ENCODE measurements at regions not wholly inside any gene's neighbourhood (a gene's known extent, or its start where the extent isn't known, plus 50 kb on each side); places are given as distances from the start of the nearest gene placed in this dataset.
"Not testable (repeated sequence)": the region's sequence is repeated elsewhere in the genome, so short reads cannot be mapped to it uniquely, and the experiment has no call there.

DNA sequence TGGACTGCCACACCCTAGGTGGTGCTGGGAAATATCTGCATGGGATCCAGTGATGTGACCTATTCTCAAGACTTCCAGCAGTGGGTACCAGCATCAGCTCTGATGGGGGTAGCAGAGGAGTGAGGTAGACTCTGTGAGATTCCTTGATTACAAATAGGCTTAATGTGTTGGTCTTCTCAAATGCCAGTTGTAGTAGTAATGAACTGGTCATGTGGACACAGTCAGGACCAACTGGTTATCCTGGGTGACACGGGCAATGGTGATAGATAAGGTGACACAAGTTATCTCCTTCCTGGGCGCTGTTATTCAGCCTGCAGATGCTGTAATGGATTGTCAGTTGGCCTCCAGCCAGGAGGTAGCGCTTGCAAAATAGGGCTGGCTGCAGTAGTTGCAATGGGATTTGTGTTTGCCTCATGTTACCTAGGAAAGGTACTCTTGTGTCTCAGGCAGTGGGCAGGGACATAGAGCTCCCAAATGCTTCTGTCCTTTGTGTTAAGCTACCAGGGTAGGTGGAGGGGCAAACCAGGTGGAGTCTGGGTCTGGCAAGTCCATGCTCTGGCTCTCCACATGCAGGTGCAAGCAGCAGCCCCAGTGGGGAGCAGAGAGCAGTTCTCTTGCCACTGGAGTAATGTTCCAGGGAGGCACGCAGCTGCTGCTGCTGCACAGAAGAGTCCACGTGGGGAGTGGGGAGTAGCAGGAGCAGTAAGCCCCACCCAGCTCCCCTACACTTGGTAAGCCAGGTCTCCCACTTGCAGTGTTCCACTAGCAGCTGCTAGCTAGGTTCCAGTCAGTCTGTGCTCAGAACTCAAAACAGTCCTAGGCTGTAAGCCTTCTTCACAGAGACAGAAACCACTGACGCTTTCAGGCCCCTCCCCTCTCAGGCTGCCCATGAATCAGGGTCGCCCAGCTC lies 505.4 kb upstream of the DDX18 start:
- Mint-ChIP-seq H3K4me1 (no peaks in the 10 kb centered on the region), H3K36me3 (ENCODE audit: low read depth) (no peaks in the 10 kb centered on the region), H3K27ac (no peak overlapping the region), H3K4me3 (no peak overlapping the region), H3K27me3 (no peaks in the 10 kb centered on the region), H3K9me3 (no peaks in the 10 kb centered on the region)
- DNase-seq, result no peak
- intact Hi-C loops (cut with micrococcal nuclease), result no loop called here

GRCh38 chr2:117321816-117322215 lies 492.7 kb upstream of the DDX18 start:
- no peaks in the 10 kb centered on the region for H3K27me3 Mint-ChIP-seq
- H3K27ac Mint-ChIP-seq, result no peak overlapping the region
- no peak overlapping the region for H3K4me3 Mint-ChIP-seq
- no peaks in the 10 kb centered on the region for H3K4me1 Mint-ChIP-seq
- H3K36me3 Mint-ChIP-seq (ENCODE audit: low read depth), result no peaks in the 10 kb centered on the region
- intact Hi-C loops (cut with micrococcal nuclease), result no loop called here
- H3K9me3 Mint-ChIP-seq, result no peaks in the 10 kb centered on the region
- DNase-seq, result no peak

DNA sequence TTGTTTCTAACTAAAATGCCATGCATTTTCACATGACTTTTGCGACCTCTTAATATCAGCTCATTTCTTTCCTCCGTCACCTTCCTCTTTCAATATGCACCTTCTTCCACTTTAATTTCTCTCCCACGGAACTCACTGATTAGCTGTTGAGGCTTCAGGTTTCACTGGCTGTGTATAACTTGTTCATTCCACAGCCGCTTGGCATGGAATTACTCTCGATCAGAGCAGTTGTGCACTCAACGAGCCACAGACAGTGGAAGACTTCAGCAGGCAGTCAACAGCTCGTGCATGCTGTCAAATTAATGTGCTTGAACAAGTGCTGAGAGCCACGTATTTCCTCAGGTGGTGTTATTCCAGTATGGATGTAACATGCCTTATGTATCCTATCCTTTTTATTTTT lies 491.2 kb upstream of the DDX18 start:
- no peak overlapping the region for H3K27ac Mint-ChIP-seq
- no peak overlapping the region for H3K4me3 Mint-ChIP-seq
- DNase-seq, result no peak
- no peaks in the 10 kb centered on the region for H3K9me3 Mint-ChIP-seq
- intact Hi-C loops (cut with micrococcal nuclease), result no loop called here
- H3K4me1 Mint-ChIP-seq, result no peaks in the 10 kb centered on the region
- H3K27me3 Mint-ChIP-seq, result no peaks in the 10 kb centered on the region
- no peaks in the 10 kb centered on the region for H3K36me3 Mint-ChIP-seq (ENCODE audit: low read depth)

- no peaks in the 10 kb centered on the region for H3K36me3 Mint-ChIP-seq (ENCODE audit: low read depth)
- peaks cover 1% of the 10 kb centered on the region for H3K9me3 Mint-ChIP-seq
- intact Hi-C loops (cut with micrococcal nuclease), result no loop called here
- no peak overlapping the region for H3K27ac Mint-ChIP-seq
- no peaks in the 10 kb centered on the region for H3K27me3 Mint-ChIP-seq
- no peaks in the 10 kb centered on the region for H3K4me1 Mint-ChIP-seq
- DNase-seq, result no peak
- H3K4me3 Mint-ChIP-seq, result no peak overlapping the region
These were observed 483.9 kb upstream of the DDX18 start for GRCh38 chr2:117330641-117331040.

- no peak overlapping the region for H3K27ac Mint-ChIP-seq
- H3K4me3 Mint-ChIP-seq, result no peak overlapping the region
- peaks cover 10% of the 10 kb centered on the region for H3K9me3 Mint-ChIP-seq
- no peak for DNase-seq
- no peaks in the 10 kb centered on the region for H3K36me3 Mint-ChIP-seq (ENCODE audit: low read depth)
- intact Hi-C loops (cut with micrococcal nuclease), result no loop called here
- no peaks in the 10 kb centered on the region for H3K4me1 Mint-ChIP-seq
- no peaks in the 10 kb centered on the region for H3K27me3 Mint-ChIP-seq
These were observed 478.5 kb upstream of the DDX18 start for GRCh38 chr2:117335967-117336366.

DNA sequence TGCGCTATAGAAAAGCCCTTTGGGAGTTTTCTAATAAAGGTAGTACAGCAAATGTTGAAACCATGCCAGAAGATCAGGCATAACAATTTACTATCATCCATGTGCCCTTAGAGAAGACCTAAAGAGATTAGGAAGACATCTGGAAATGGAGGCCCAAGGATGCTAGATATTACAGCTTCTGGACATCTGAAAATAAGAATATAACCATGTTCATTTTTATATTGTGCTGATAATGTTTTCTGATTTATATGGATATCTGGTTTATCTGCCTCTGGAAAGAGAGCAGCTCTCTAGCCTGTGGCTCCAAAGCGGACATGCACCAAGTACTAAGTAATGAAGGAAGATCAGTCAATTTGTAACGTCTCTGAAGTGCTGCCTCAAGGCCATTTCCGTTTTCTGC lies 478.0 kb upstream of the DDX18 start:
- no peak overlapping the region for H3K27ac Mint-ChIP-seq
- H3K9me3 Mint-ChIP-seq, result peaks cover 10% of the 10 kb centered on the region
- intact Hi-C loops (cut with micrococcal nuclease), result no loop called here
- H3K36me3 Mint-ChIP-seq (ENCODE audit: low read depth), result no peaks in the 10 kb centered on the region
- no peaks in the 10 kb centered on the region for H3K27me3 Mint-ChIP-seq
- DNase-seq, result no peak
- H3K4me1 Mint-ChIP-seq, result no peaks in the 10 kb centered on the region
- H3K4me3 Mint-ChIP-seq, result no peak overlapping the region

GRCh38 chr2:117337981-117338380 lies 476.5 kb upstream of the DDX18 start:
- H3K27ac Mint-ChIP-seq; intact Hi-C loops (cut with micrococcal nuclease); H3K36me3 Mint-ChIP-seq (ENCODE audit: low read depth); H3K4me1 Mint-ChIP-seq; H3K4me3 Mint-ChIP-seq; H3K27me3 Mint-ChIP-seq; DNase-seq: not testable (repeated sequence)
- H3K9me3 Mint-ChIP-seq, result peaks cover 12% of the 10 kb centered on the region

DNA sequence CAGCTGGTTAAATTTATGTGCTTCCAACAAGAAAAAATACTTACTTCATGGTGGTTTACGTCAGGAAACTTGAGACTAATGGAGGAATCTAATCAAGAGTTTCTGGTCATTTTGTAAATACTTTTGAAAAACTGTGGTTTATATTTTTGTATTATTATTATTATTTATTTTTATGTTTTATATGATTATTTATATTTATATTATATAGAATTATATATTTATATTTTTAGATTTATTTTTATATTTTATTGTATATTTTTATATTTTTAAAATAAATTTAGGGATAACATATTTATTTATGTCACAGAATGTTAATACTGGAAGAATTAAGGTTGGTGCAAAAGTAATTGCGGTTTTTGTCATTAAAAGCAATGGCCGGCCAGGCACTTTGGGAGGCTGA lies 474.5 kb upstream of the DDX18 start:
- Mint-ChIP-seq H3K9me3 (peaks cover 16% of the 10 kb centered on the region), H3K36me3 (ENCODE audit: low read depth) (no peaks in the 10 kb centered on the region), H3K4me1 (no peaks in the 10 kb centered on the region), H3K4me3 (no peak overlapping the region), H3K27me3 (no peaks in the 10 kb centered on the region), H3K27ac (no peak overlapping the region)
- intact Hi-C loops (cut with micrococcal nuclease), result no loop called here
- no peak for DNase-seq

DNA sequence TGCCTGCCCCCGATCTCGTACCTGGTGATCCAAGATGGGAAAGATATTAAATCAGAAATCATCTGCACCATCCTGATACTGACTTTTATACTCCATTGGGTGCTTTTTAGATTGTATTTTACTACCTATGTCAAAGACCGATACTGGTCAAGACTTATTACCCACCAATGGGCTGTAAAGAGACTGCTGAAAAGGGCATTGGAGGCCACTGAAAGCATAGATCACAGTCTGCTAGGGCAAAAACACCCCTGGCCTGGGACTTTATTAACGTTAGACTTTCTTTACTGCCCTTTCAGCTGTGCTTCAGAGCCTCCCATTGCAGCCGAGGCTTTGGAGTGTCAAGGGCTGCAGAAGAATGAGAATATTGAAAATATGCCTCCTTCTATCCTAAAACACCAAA lies 472.8 kb upstream of the DDX18 start:
- Mint-ChIP-seq H3K9me3 (peaks cover 11% of the 10 kb centered on the region), H3K36me3 (ENCODE audit: low read depth) (no peaks in the 10 kb centered on the region), H3K27ac (no peak overlapping the region), H3K27me3 (no peaks in the 10 kb centered on the region), H3K4me3 (no peak overlapping the region), H3K4me1 (no peaks in the 10 kb centered on the region)
- no peak for DNase-seq
- intact Hi-C loops (cut with micrococcal nuclease), result no loop called here

DNA sequence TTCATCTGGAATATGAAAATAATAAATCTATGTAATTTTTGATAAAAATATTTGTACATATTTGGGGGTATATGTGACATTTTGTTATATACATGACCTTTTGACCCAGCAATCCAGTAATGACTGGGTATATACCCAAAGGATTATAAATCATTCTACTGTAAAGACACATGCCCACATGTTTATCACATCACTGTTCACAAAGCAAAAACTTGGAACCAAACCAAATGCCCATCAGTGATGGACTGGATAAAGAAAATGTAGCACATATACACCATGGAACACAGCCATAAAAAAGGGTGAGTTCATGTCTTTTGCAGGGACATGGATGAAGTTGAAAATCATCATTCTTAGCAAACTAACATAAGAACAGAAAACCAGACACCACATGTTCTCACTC lies 472.1 kb upstream of the DDX18 start:
- no peak for DNase-seq
- H3K4me3 Mint-ChIP-seq, result no peak overlapping the region
- peaks cover 9% of the 10 kb centered on the region for H3K9me3 Mint-ChIP-seq
- H3K36me3 Mint-ChIP-seq (ENCODE audit: low read depth), result no peaks in the 10 kb centered on the region
- no peak overlapping the region for H3K27ac Mint-ChIP-seq
- no peaks in the 10 kb centered on the region for H3K27me3 Mint-ChIP-seq
- no peaks in the 10 kb centered on the region for H3K4me1 Mint-ChIP-seq
- intact Hi-C loops (cut with micrococcal nuclease), result no loop called here

GRCh38 chr2:117349687-117350086 lies 464.8 kb upstream of the DDX18 start:
- H3K27me3 Mint-ChIP-seq, result no peaks in the 10 kb centered on the region
- peaks cover 3% of the 10 kb centered on the region for H3K9me3 Mint-ChIP-seq
- intact Hi-C loops (cut with micrococcal nuclease), result no loop called here
- H3K36me3 Mint-ChIP-seq (ENCODE audit: low read depth), result no peaks in the 10 kb centered on the region
- H3K4me3 Mint-ChIP-seq, result no peak overlapping the region
- no peak overlapping the region for H3K27ac Mint-ChIP-seq
- no peaks in the 10 kb centered on the region for H3K4me1 Mint-ChIP-seq
- DNase-seq, result no peak

DNA sequence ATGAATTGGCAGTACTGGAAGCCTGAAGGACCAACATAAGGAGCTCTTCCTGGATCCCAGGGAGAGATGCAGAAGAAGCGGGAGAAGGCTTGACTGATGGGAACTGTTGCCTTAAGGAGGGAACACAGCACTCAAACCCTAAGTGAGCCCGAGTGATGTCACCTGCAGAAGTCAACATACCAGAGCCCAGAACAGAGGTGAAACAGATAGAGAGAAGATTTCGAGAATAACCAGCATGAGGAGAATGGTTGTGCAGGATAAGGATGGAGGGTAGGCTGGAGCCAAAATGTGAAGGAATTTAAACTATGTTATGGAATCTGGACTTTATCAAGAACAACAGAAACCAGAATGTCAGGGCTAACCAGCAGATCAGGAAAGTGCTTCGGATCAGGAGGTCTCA lies 463.1 kb upstream of the DDX18 start:
- H3K4me1 Mint-ChIP-seq, result no peaks in the 10 kb centered on the region
- H3K4me3 Mint-ChIP-seq, result no peak overlapping the region
- intact Hi-C loops (cut with micrococcal nuclease), result no loop called here
- no peak overlapping the region for H3K27ac Mint-ChIP-seq
- no peaks in the 10 kb centered on the region for H3K9me3 Mint-ChIP-seq
- no peaks in the 10 kb centered on the region for H3K27me3 Mint-ChIP-seq
- H3K36me3 Mint-ChIP-seq (ENCODE audit: low read depth), result no peaks in the 10 kb centered on the region
- DNase-seq, result no peak

GRCh38 chr2:117359266-117359914 lies 455.1 kb upstream of the DDX18 start:
- H3K4me3 Mint-ChIP-seq, result no peak overlapping the region
- H3K27ac Mint-ChIP-seq, result no peak overlapping the region
- DNase-seq, result no peak
- peaks cover 5% of the 10 kb centered on the region for H3K9me3 Mint-ChIP-seq
- intact Hi-C loops (cut with micrococcal nuclease), result no loop called here
- H3K27me3 Mint-ChIP-seq, result no peaks in the 10 kb centered on the region
- no peaks in the 10 kb centered on the region for H3K4me1 Mint-ChIP-seq
- no peaks in the 10 kb centered on the region for H3K36me3 Mint-ChIP-seq (ENCODE audit: low read depth)

GRCh38 chr2:117360586-117360985 lies 453.9 kb upstream of the DDX18 start:
- no peaks in the 10 kb centered on the region for H3K4me1 Mint-ChIP-seq
- H3K9me3 Mint-ChIP-seq, result peaks cover 5% of the 10 kb centered on the region
- DNase-seq, result no peak
- no peak overlapping the region for H3K27ac Mint-ChIP-seq
- no peaks in the 10 kb centered on the region for H3K27me3 Mint-ChIP-seq
- intact Hi-C loops (cut with micrococcal nuclease), result no loop called here
- H3K36me3 Mint-ChIP-seq (ENCODE audit: low read depth), result no peaks in the 10 kb centered on the region
- no peak overlapping the region for H3K4me3 Mint-ChIP-seq

All from activated CD4-positive, alpha-beta T cell treated with anti-CD3 and anti-CD28 coated beads, Interleukin-2, amount 10 ng/mL, durations not matched to agents 24 days and 14 days (primary cell).